ENCODE measurements at regions not wholly inside any gene's neighbourhood (a gene's known extent, or its start where the extent isn't known, plus 50 kb on each side); places are given as distances from the start of the nearest gene placed in this dataset.

- intact Hi-C loops (cut with DNase I; ENCODE audit: low total_unique reads) (no loop called here), in situ Hi-C loops (cut with MboI; ENCODE audit: low pct_ligation_motif_present in 1 of 4, low pct_unique_long_range_greater_than_20kb in 1 of 4, low sequenced_read_pairs in 3 of 4) (no loop called here)
- Histone ChIP-seq H3K9me3 (no peaks in the 10 kb centered on the region), H3K4me1 (no peaks in the 10 kb centered on the region), H3K27me3 (no peaks in the 10 kb centered on the region), H3K27ac (no peak overlapping the region), H3K36me3 (no peaks in the 10 kb centered on the region), H3K4me3 (no peak overlapping the region)
- no peak for DNase-seq
- WGBS, 2 donors (ENCODE audit: low coverage in 1 of 2), result 70 to 86% methylated on average over 2 of the region's 2 CpGs
- TF ChIP-seq, protein P1, sequence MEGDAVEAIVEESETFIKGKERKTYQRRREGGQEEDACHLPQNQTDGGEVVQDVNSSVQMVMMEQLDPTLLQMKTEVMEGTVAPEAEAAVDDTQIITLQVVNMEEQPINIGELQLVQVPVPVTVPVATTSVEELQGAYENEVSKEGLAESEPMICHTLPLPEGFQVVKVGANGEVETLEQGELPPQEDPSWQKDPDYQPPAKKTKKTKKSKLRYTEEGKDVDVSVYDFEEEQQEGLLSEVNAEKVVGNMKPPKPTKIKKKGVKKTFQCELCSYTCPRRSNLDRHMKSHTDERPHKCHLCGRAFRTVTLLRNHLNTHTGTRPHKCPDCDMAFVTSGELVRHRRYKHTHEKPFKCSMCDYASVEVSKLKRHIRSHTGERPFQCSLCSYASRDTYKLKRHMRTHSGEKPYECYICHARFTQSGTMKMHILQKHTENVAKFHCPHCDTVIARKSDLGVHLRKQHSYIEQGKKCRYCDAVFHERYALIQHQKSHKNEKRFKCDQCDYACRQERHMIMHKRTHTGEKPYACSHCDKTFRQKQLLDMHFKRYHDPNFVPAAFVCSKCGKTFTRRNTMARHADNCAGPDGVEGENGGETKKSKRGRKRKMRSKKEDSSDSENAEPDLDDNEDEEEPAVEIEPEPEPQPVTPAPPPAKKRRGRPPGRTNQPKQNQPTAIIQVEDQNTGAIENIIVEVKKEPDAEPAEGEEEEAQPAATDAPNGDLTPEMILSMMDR (IDR thresholded peaks at IDR 0.05), result no peak
- TF ChIP-seq EP300 (IDR thresholded peaks at IDR 0.05; ENCODE audit: low read depth) (no peak), POLR2AphosphoS5 (IDR thresholded peaks at IDR 0.05) (no peak), POLR2A (IDR thresholded peaks at IDR 0.05) (no peak)
These were observed 933.4 kb downstream of the SLITRK6 start for GRCh38 chr13:84865783-84866221.

DNA sequence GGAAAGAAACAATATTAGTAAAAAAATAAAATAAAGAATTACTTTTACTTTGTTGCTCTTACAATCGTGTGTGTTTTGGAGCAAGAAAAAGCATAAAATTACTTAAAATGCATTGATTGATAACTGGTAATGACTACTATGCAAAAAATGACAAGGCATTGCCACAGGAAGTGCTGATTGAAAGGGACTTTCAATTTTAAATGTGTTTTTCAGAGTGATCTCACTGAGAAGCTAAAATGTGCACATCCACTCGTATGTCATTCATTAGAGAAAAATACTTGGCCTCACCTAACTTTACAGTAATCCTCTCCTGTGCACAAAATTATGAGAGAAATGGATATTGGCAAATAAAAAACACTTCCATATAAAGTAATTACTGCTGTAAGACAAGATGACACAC is 934.9 kb downstream of the SLITRK6 start:
- in situ Hi-C loops (cut with MboI; ENCODE audit: low pct_ligation_motif_present in 1 of 4, low pct_unique_long_range_greater_than_20kb in 1 of 4, low sequenced_read_pairs in 3 of 4), result no loop called here
- no peaks in the 10 kb centered on the region for H3K9me3 ChIP-seq
- intact Hi-C loops (cut with DNase I; ENCODE audit: low total_unique reads), result no loop called here
- H3K4me1 ChIP-seq, result no peaks in the 10 kb centered on the region
- no peak overlapping the region for H3K4me3 ChIP-seq
- no peaks in the 10 kb centered on the region for H3K36me3 ChIP-seq
- H3K27me3 ChIP-seq, result no peaks in the 10 kb centered on the region
- no peak for TF ChIP-seq POLR2A (IDR thresholded peaks at IDR 0.05)
- TF ChIP-seq POLR2AphosphoS5 (IDR thresholded peaks at IDR 0.05), result no peak
- TF ChIP-seq EP300 (IDR thresholded peaks at IDR 0.05; ENCODE audit: low read depth), result no peak
- WGBS, 2 donors (ENCODE audit: low coverage in 1 of 2), result 71 to 92% methylated on average over 2 of the region's 2 CpGs
- no peak overlapping the region for H3K27ac ChIP-seq
- DNase-seq, result no peak

GRCh38 chr13:84847107-84847506 is 952.1 kb downstream of the SLITRK6 start:
- WGBS, 2 donors (ENCODE audit: low coverage in 1 of 2), result 54 to 67% methylated on average over 1 of the region's 1 CpG

DNA sequence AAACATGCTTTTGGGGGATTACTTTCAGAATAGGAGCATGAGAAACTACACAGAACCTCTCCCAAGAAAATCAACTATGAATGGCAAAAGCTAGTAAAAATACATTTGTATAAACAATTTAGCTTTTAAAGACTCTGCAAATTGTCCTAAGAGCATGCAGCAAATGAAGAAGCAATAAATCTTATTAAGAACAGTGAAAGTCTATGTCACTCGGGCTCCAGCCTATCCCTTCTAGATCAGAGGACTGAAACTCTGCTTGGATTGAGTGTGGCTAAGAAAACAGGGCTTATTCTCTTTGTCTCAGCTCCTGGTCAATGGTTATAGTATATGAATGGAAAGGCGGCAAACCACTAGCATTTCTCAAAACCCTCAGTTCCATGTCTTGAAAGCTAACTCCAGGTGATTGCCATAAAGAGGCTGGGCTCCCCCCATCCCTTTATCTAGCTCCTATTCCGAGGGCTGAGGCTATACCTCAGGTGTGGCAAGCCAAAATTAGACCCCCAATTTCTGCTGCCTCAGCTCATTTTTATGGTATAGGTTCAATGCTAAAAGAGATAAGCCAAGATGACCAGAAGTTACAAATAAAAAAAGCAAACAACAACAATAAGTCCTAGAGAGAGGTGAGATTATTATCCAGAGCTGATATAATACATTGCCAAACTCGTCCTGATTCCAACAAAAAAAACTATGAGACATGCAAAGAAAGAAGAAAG is 953.2 kb downstream of the SLITRK6 start:
- in situ Hi-C loops (cut with MboI; ENCODE audit: low pct_ligation_motif_present in 1 of 4, low pct_unique_long_range_greater_than_20kb in 1 of 4, low sequenced_read_pairs in 3 of 4), result no loop called here
- H3K36me3 ChIP-seq, result no peaks in the 10 kb centered on the region
- no peaks in the 10 kb centered on the region for H3K9me3 ChIP-seq
- WGBS, 2 donors (ENCODE audit: low coverage in 1 of 2), result 26 to 33% methylated on average over 3 to 4 of the region's 4 CpGs
- H3K4me3 ChIP-seq, result no peak overlapping the region
- TF ChIP-seq POLR2AphosphoS5 (IDR thresholded peaks at IDR 0.05) (no peak), POLR2A (IDR thresholded peaks at IDR 0.05) (no peak), EP300 (IDR thresholded peaks at IDR 0.05; ENCODE audit: low read depth) (no peak)
- TF ChIP-seq, protein P1 (IDR thresholded peaks at IDR 0.05), result no peak
- no peak for DNase-seq
- no peaks in the 10 kb centered on the region for H3K27me3 ChIP-seq
- no peak overlapping the region for H3K27ac ChIP-seq
- no peaks in the 10 kb centered on the region for H3K4me1 ChIP-seq
- intact Hi-C loops (cut with DNase I; ENCODE audit: low total_unique reads), result no loop called here

More at GRCh38 chr13:84847107-84847506, 952.1 kb downstream of the SLITRK6 start:
- no peak for DNase-seq
- no peaks in the 10 kb centered on the region for H3K36me3 ChIP-seq
- TF ChIP-seq, protein P1 (IDR thresholded peaks at IDR 0.05), result no peak
- TF ChIP-seq EP300 (IDR thresholded peaks at IDR 0.05; ENCODE audit: low read depth), result no peak
- TF ChIP-seq POLR2AphosphoS5 (IDR thresholded peaks at IDR 0.05), result no peak
- TF ChIP-seq POLR2A (IDR thresholded peaks at IDR 0.05), result no peak
- no peaks in the 10 kb centered on the region for H3K27me3 ChIP-seq
- no peak overlapping the region for H3K27ac ChIP-seq
- intact Hi-C loops (cut with DNase I; ENCODE audit: low total_unique reads) (no loop called here), in situ Hi-C loops (cut with MboI; ENCODE audit: low pct_ligation_motif_present in 1 of 4, low pct_unique_long_range_greater_than_20kb in 1 of 4, low sequenced_read_pairs in 3 of 4) (no loop called here)
- H3K9me3 ChIP-seq, result no peaks in the 10 kb centered on the region
- no peak overlapping the region for H3K4me3 ChIP-seq
- H3K4me1 ChIP-seq, result no peaks in the 10 kb centered on the region
